Skeletal muscle satellite cell (primary cell): ENCODE measurements at regions not wholly inside any gene's neighbourhood (a gene's known extent, or its start where the extent isn't known, plus 50 kb on each side); places are given as distances from the start of the nearest gene placed in this dataset.
A peak's percentile ranks its signal among the peaks of the same experiment; 100 is the strongest.
"Not testable (repeated sequence)": the region's sequence is repeated elsewhere in the genome, so short reads cannot be mapped to it uniquely, and the experiment has no call there.

Experiments used
- H3K27me3 ChIP-seq: 2 replicates; pipeline ENCODE4 v1.7.0; 2013; ENCODE audit warnings: low read length; ENCODE audit not compliant: control insufficient read depth, insufficient read depth
- H3K36me3 ChIP-seq: 2 replicates; pipeline ENCODE4 v1.7.0; 2013; ENCODE audit warnings: mild to moderate bottlenecking, control low read depth, low read length; ENCODE audit not compliant: insufficient read depth
- H3K4me1 ChIP-seq: 2 replicates; pipeline ENCODE4 v1.7.0; 2013; ENCODE audit warnings: low read length; ENCODE audit not compliant: control insufficient read depth, insufficient read depth
- H3K4me2 ChIP-seq: 2 replicates; pipeline ENCODE4 v1.7.0; 2013; ENCODE audit warnings: mild to moderate bottlenecking, low read length
- H3K4me3 ChIP-seq: 2 replicates; pipeline ENCODE4 v1.7.0; 2013; ENCODE audit warnings: low read length
- H3K9ac ChIP-seq: 2 replicates; pipeline ENCODE4 v1.7.0; 2013; ENCODE audit warnings: mild to moderate bottlenecking, low read depth, low read length, moderate library complexity
- H3K9me3 ChIP-seq: replicated peaks from 2 replicates; pipeline ENCODE4 v1.7.0; 2013; ENCODE audit warnings: mild to moderate bottlenecking, control low read depth, low read length

DNA sequence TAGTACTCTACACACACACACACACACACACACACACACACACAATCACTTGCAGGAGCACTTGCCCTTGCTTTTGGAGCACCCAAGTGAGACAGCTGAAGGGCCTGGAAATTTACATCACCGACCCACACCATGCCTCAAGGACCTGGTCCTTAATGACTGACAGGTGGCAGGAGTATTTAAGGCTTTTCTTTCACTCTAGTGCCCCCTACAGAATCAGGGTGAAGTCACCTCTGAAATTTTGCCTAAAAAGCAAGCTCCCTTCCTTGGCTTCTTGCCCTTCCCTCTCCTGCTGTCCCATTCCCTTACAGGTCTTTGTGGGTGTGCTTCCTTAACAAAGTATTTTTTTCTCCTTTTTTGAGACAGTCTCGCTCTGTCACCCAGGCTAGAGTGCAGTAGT lies 353.5 kb upstream of the IRAK1BP1 start:
- Histone ChIP-seq H3K4me2 (no peak overlapping the region), H3K9ac (no peak overlapping the region), H3K27me3 (no peaks in the 10 kb centered on the region), H3K9me3 (no peaks in the 10 kb centered on the region), H3K36me3 (no peaks in the 10 kb centered on the region), H3K4me3 (no peak overlapping the region), H3K4me1 (no peaks in the 10 kb centered on the region)

DNA sequence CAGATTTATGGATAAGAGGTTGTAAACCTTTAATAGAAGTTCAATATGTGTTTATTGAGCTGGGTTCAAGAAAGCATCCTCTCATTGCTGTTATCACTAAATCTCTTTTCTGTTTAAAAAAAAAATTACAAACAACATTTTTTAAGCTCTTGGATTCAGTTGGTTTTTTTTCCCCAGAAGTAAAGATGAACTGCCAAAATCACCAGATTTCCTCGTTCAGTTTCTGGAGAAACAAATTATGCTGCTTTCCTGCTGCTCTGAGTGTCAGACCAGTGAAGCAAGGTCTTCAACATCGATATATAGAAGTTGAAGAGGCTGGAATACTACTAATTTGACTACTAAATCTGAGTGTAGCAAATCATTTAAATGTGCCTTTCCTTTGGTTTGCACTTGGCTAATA lies 352.1 kb upstream of the IRAK1BP1 start:
- Histone ChIP-seq H3K27me3 (no peaks in the 10 kb centered on the region), H3K9ac (no peak overlapping the region), H3K4me2 (no peak overlapping the region), H3K9me3 (no peaks in the 10 kb centered on the region), H3K36me3 (no peaks in the 10 kb centered on the region), H3K4me1 (no peaks in the 10 kb centered on the region), H3K4me3 (no peak overlapping the region)

- Histone ChIP-seq H3K36me3 (no peaks in the 10 kb centered on the region), H3K4me1 (no peaks in the 10 kb centered on the region), H3K9ac (no peak overlapping the region), H3K9me3 (no peaks in the 10 kb centered on the region), H3K4me3 (no peak overlapping the region), H3K27me3 (no peaks in the 10 kb centered on the region), H3K4me2 (no peak overlapping the region)
Observed at GRCh38 chr6:78517399-78517798, 350.0 kb upstream of the IRAK1BP1 start.

GRCh38 chr6:78523622-78524021 lies 343.7 kb upstream of the IRAK1BP1 start:
- no peaks in the 10 kb centered on the region for H3K9me3 ChIP-seq
- no peaks in the 10 kb centered on the region for H3K4me1 ChIP-seq
- H3K9ac ChIP-seq, result no peak overlapping the region
- H3K36me3 ChIP-seq, result no peaks in the 10 kb centered on the region
- no peaks in the 10 kb centered on the region for H3K27me3 ChIP-seq
- no peak overlapping the region for H3K4me3 ChIP-seq
- H3K4me2 ChIP-seq, result no peak overlapping the region

- Histone ChIP-seq H3K4me2 (no peak overlapping the region), H3K4me3 (no peak overlapping the region), H3K9me3 (no peaks in the 10 kb centered on the region), H3K4me1 (no peaks in the 10 kb centered on the region), H3K27me3 (no peaks in the 10 kb centered on the region), H3K9ac (no peak overlapping the region), H3K36me3 (no peaks in the 10 kb centered on the region)
Observed at GRCh38 chr6:78525976-78526375, 341.4 kb upstream of the IRAK1BP1 start.

DNA sequence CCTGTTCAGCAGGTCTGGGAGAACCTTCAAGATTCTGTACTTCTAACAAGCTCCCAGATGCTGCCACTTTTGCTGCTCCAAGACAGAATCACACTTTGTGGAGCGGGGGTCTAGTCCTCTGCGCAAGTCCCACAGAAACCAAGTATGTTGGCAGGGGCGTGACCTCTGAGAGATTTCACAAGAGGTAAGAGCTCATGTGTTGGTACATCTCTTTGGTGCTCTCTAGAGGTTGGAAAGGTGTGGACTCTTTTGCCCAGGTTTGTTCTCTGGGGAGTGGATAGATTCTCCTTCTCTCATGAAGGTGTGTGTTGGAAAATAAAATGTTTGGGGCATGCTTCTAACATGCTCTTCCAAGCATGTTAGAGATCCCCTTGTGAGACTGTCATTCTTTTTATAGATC lies 340.9 kb upstream of the IRAK1BP1 start:
- no peaks in the 10 kb centered on the region for H3K27me3 ChIP-seq

DNA sequence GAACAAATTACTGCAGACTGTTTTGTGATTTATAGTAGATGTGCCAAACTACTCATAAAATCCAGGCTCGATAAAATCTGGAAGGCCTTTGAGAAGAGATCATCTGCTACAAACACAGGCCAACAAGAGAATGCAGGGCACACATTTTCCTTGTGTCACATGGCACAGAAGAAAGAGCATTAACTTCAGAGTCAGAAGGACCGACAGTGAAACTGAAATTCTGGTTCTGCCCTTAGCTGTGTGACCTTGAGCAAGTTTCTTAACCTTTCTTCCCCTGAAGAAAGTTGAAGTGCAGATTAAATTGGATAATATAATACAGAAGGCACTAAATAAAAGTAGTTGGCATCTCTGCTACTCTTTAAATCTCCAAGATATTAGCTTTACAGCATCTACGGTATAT lies 338.4 kb upstream of the IRAK1BP1 start:
- Histone ChIP-seq H3K36me3 (no peaks in the 10 kb centered on the region), H3K4me1 (peaks cover 8% of the 10 kb centered on the region), H3K9ac (no peak overlapping the region), H3K4me2 (no peak overlapping the region), H3K4me3 (no peak overlapping the region), H3K9me3 (no peaks in the 10 kb centered on the region), H3K27me3 (no peaks in the 10 kb centered on the region)

More for the DNA sequence above, 340.9 kb upstream of the IRAK1BP1 start:
- no peaks in the 10 kb centered on the region for H3K4me1 ChIP-seq
- H3K4me3 ChIP-seq, result no peak overlapping the region
- no peak overlapping the region for H3K4me2 ChIP-seq
- H3K9ac ChIP-seq, result no peak overlapping the region
- H3K9me3 ChIP-seq, result no peaks in the 10 kb centered on the region
- H3K36me3 ChIP-seq, result no peaks in the 10 kb centered on the region

GRCh38 chr6:78530208-78530607 lies 337.1 kb upstream of the IRAK1BP1 start:
- H3K4me3 ChIP-seq, result no peak overlapping the region
- H3K4me1 ChIP-seq, result peaks cover 11% of the 10 kb centered on the region
- no peaks in the 10 kb centered on the region for H3K27me3 ChIP-seq
- H3K4me2 ChIP-seq, result no peak overlapping the region
- H3K36me3 ChIP-seq, result no peaks in the 10 kb centered on the region
- no peaks in the 10 kb centered on the region for H3K9me3 ChIP-seq
- no peak overlapping the region for H3K9ac ChIP-seq

- peaks cover 21% of the 10 kb centered on the region for H3K4me1 ChIP-seq
- H3K27me3 ChIP-seq, result no peaks in the 10 kb centered on the region
- no peak overlapping the region for H3K4me3 ChIP-seq
- no peaks in the 10 kb centered on the region for H3K9me3 ChIP-seq
- H3K9ac ChIP-seq, result no peak overlapping the region
- peak overlapping the region; percentile 19 for H3K4me2 ChIP-seq
- H3K36me3 ChIP-seq, result no peaks in the 10 kb centered on the region
Observed at GRCh38 chr6:78533426-78533825, 333.9 kb upstream of the IRAK1BP1 start.

DNA sequence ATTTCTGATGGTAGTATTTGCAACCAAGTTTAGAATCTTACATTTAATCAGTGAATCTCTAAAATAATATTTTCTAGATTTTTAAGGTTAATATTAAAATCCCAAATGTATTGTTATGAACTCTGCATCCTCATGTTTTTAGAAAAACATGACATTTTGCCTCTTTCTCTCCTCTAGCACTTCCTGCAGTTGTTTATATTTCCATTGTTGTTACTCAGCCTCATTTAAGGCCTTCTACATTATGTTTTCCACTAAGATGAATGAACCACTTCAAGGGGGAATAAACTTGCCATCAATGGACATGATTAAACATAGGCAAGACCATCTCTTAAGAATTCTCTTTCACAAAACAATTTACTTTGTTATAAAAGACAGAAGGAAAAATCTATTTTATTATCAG lies 333.5 kb upstream of the IRAK1BP1 start:
- H3K4me1 ChIP-seq, result peaks cover 21% of the 10 kb centered on the region
- no peak overlapping the region for H3K4me3 ChIP-seq
- no peak overlapping the region for H3K9ac ChIP-seq
- H3K27me3 ChIP-seq, result no peaks in the 10 kb centered on the region
- H3K9me3 ChIP-seq, result no peaks in the 10 kb centered on the region
- H3K36me3 ChIP-seq, result no peaks in the 10 kb centered on the region
- no peak overlapping the region for H3K4me2 ChIP-seq

DNA sequence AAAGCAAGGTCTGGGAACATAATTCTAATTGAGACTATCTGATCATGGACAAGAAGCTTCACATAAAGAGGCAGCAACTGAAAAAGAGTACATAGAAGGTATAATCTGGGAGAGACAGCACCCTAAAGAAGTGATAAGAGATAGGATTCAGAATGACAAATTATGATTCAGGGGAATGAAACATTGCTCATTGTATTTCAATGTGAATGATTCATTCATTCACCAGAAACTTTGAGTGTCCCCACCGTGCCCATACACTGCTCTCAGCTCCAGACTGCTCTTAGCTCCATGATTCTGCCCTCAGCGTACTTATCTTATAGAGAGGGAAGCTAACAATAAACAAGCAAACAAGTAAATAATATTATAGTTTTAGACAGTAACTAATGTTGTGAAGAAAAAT lies 329.3 kb upstream of the IRAK1BP1 start:
- Histone ChIP-seq H3K4me3 (no peak overlapping the region), H3K9ac (no peak overlapping the region), H3K4me1 (peaks cover 21% of the 10 kb centered on the region), H3K27me3 (no peaks in the 10 kb centered on the region), H3K9me3 (no peaks in the 10 kb centered on the region), H3K4me2 (no peak overlapping the region), H3K36me3 (no peaks in the 10 kb centered on the region)

GRCh38 chr6:78547636-78548035 lies 319.7 kb upstream of the IRAK1BP1 start:
- H3K9me3 ChIP-seq, H3K4me2 ChIP-seq, H3K36me3 ChIP-seq, H3K4me3 ChIP-seq, H3K4me1 ChIP-seq, H3K27me3 ChIP-seq, H3K9ac ChIP-seq: not testable (repeated sequence)
